GM23248 (cell line): ENCODE measurements at regions not wholly inside any gene's neighbourhood (a gene's known extent, or its start where the extent isn't known, plus 50 kb on each side); places are given as distances from the start of the nearest gene placed in this dataset.

ENCODE experiments used
- EZH2 ChIP-seq: fragments of 200-600 bp; sonication (generic); IDR thresholded peaks from 2 replicates; pipeline ENCODE4 v1.6.1; 2018; ENCODE audit warnings: antibody characterized with exemption, mild to moderate bottlenecking; ENCODE audit not compliant: insufficient read depth, poor library complexity, severe bottlenecking
- EZH2phosphoT487 ChIP-seq: fragments of 200-600 bp; sonication (generic); IDR thresholded peaks from 2 replicates; pipeline ENCODE4 v1.6.1; 2018; ENCODE audit warnings: antibody characterized with exemption, moderate library complexity, mild to moderate bottlenecking, low read depth; ENCODE audit not compliant: insufficient read depth

DNA sequence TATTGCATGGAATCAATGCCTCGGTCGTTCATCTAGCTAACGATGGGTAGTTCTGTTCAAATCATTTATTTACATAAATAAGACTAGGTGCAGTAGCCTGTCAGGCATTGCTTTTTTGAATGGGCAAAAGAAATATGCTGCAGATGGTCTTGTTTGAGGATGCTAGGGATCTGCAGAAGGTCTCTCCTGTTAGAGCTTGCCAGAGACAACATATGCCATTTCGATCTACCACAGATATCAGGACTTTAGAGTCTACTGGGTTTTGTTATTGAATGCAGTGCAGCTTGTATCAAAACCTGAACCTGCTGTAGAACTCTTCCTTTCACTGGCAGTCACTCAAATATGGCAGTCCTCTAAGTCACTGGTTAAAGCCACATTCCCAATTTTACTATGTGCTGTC lies 381.1 kb upstream of the CDH10 start:
- TF ChIP-seq EZH2 (no peak), EZH2phosphoT487 (no peak)
